GM13977 (cell line): ENCODE measurements at regions not wholly inside any gene's neighbourhood (a gene's known extent, or its start where the extent isn't known, plus 50 kb on each side); places are given as distances from the start of the nearest gene placed in this dataset.
"Not testable (repeated sequence)": the region's sequence is repeated elsewhere in the genome, so short reads cannot be mapped to it uniquely, and the experiment has no call there.

ENCODE experiments used
- DNase-seq: peaks from one replicate; pipeline ENCODE4 v3.0.0; 2012; ENCODE audit warnings: low spot score
- CTCF ChIP-seq: IDR thresholded peaks from 2 replicates; pipeline ENCODE4 v1.5.1; 2012; ENCODE audit warnings: mild to moderate bottlenecking, control low read depth; ENCODE audit not compliant: insufficient read depth; ENCODE audit errors: extremely low read depth, missing control alignments
- in situ Hi-C: fragments of 300-500 bp; cut with MboI; formaldehyde crosslinking; loops from one replicate; pipeline ENCODE4 v1.12.0; 2022; ENCODE audit warnings: low sequenced_read_pairs, low pct_unique_long_range_greater_than_20kb, mixed read lengths, inconsistent platforms; ENCODE audit not compliant: unreplicated experiment

DNA sequence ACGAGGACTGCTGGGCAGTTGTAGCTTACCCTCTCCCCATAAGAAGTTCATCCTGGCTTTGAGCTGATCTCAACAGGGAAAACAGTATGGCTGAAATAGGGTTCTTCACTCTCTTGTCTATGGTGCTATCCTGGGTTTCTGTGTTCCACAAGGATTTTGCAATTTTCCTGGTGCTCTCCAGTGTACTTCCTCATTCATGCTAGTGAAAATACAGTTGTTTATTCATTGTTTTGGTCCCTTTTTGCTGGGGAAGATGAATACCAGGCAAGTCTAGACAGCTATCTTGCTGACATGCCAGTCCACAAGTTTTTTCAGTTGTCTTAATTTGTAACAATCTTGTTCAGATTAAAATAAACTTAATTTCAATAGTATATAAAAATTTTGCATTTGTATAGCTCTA, 306.5 kb downstream of the DLEU7 start:
- DNase-seq = no peak
- no peak for TF ChIP-seq CTCF
- in situ Hi-C loops = loop anchor here (25.0 kb wide), 1 partner anchor 550 kb away; the partner anchor contains the start of gene TRIM13

DNA sequence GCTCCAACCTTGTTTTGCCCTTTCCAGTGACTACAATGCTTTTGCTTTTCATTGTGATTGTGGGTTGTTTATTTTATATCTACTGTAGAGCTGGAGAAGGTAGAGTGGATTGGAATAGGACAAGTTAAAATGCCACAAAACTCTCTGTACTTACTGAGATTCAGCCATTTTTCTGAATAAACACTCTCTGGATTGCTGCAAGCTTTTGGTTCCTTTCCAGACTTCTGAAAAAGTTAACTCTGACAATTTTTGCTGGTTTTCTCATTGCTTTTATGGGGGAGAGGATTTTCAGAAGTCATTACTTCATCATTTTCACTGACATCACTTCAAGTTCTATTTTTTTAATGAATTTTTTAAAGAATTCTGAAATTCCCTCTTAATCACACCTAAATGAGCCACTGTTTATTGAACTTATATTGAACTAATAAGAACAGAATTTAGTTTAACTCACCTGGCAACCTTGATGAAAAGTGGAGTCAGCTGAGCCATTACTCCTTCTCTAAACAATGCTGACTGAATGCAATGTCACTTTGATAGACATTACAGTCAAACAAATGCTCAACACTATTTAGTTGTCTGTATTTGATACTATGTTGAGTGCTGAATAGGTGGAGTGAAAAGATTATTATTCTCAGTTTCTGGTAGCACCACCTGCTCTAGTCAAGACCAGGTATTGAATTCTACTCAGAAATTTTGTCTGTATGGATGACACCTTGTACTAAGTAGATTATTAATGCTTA, 303.5 kb downstream of the DLEU7 start:
- DNase-seq = no peak
- in situ Hi-C loops = loop anchor here (25.0 kb wide), 1 partner anchor 553 kb away; the partner anchor contains the start of gene TRIM13
- no peak for TF ChIP-seq CTCF

DNA sequence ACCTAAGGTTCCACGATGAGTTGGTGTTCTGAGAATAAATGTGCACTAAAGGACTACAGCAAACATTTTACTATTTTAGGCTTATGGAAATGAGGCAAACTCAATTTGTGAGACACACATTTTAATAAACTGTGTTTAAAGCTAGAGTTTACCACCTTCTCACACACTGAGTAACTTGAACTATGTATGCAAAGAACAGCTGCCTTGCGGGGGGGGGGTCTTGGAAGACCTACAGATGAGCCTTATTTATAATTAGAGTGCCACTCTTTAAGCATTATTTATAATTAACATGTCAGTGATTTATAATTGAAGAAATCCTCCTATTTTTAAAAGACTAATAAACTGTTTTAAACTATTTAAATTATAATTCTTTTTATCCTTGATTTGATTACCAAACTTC, 300.4 kb downstream of the DLEU7 start:
- DNase-seq = no peak
- TF ChIP-seq CTCF = no peak
- in situ Hi-C loops = loop anchor here (25.0 kb wide), 1 partner anchor 556 kb away; the partner anchor contains the start of gene TRIM13

DNA sequence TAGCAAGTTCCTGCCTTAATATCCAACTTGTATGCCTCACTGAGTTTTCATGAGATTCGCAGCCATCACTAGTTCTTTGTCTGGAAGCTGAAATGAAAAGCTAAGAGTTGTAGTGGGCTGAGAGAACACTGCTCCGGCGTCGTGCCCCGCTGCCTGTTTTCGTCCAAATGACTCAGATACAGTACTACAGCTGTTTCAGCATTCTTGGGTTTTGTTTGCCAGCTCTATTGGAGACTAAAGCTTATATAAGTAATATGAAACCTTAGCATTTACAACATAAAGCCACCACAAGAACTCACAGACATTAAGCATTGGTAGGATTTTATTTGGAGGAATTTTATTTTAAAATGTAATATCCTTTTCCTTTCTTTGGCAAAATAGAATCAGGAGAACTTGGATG, 299.7 kb downstream of the DLEU7 start:
- in situ Hi-C loops = loop anchor here (25.0 kb wide), 1 partner anchor 556 kb away; the partner anchor contains the start of gene TRIM13
- TF ChIP-seq CTCF = no peak
- no peak for DNase-seq

- no peak for DNase-seq
- in situ Hi-C loops = loop anchor here (25.0 kb wide), 1 partner anchor 557 kb away; the partner anchor contains the start of gene TRIM13
Observed at GRCh38 chr13:50544211-50544610, 299.3 kb downstream of the DLEU7 start.

DNA sequence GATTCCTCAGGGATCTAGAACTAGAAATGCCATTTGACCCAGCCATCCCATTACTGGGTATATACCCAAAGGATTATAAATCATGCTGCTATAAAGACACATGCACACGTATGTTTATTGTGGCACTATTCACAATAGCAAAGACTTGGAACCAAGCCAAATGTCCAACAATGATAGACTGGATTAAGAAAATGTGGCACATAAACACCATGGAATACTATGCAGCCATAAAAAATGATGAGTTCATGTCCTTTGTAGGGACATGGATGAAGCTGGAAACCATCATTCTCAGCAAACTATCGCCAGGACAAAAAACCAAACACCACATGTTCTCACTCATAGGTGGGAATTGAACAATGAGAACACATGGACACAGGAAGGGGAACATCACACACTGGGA, 296.3 kb downstream of the DLEU7 start:
- in situ Hi-C loops = loop anchor here (25.0 kb wide), 1 partner anchor 560 kb away; the partner anchor contains the start of gene TRIM13
- not testable (repeated sequence) for DNase-seq

More at GRCh38 chr13:50544211-50544610, 299.3 kb downstream of the DLEU7 start:
- no peak for TF ChIP-seq CTCF

DNA sequence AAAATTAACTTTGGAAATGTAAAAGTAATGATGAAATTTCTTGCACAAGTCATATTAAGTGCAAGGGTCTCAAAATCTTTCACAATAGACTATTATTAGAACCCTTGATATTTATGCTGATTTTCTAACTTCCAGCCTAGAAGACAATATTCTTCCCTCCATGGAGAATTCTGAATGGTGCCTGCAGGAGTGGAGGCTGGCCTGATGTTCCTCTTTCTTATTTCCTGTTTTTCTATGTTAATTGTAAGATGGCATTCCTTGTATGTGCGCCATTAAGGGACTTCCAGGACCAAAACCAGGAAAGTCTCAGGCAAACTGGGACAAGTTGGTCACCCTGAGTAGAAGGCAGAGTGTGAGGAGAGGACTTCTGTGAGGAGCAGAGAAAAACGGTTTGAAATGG, 294.9 kb downstream of the DLEU7 start:
- in situ Hi-C loops = loop anchor here (25.0 kb wide), 1 partner anchor 561 kb away; the partner anchor contains the start of gene TRIM13
- DNase-seq = no peak
- no peak for TF ChIP-seq CTCF
